DMS53 (cell line): ENCODE measurements at regions not wholly inside any gene's neighbourhood (a gene's known extent, or its start where the extent isn't known, plus 50 kb on each side); places are given as distances from the start of the nearest gene placed in this dataset.
"Not testable (repeated sequence)": the region's sequence is repeated elsewhere in the genome, so short reads cannot be mapped to it uniquely, and the experiment has no call there.

Experiments used
- DNase-seq: peaks from one replicate; lab custom pipeline; 2025; lab: John Stamatoyannopoulos, UW

GRCh38 chr3:150242220-150242936 lies 165.7 kb upstream of the TSC22D2 start:
- DNase-seq, result peak; percentile 39

GRCh38 chr3:150240891-150241290 lies 167.2 kb upstream of the TSC22D2 start:
- DNase-seq, result no peak

- no peak for DNase-seq
Measured at GRCh38 chr3:150239766-150240165, 168.3 kb upstream of the TSC22D2 start.

- peak; percentile 71 for DNase-seq
Measured at GRCh38 chr3:150238995-150239619, 169.0 kb upstream of the TSC22D2 start.

GRCh38 chr3:150238048-150238802 lies 169.9 kb upstream of the TSC22D2 start:
- DNase-seq, result peak; percentile 15

GRCh38 chr3:150237490-150237889 lies 170.6 kb upstream of the TSC22D2 start:
- no peak for DNase-seq

- no peak for DNase-seq
Measured at GRCh38 chr3:150236316-150237082, 171.6 kb upstream of the TSC22D2 start.

GRCh38 chr3:150235799-150236198 lies 172.3 kb upstream of the TSC22D2 start:
- DNase-seq, result no peak

- DNase-seq, result peak; percentile 35
Measured at GRCh38 chr3:150232992-150233451, 175.1 kb upstream of the TSC22D2 start.

GRCh38 chr3:150230037-150230436 lies 178.1 kb upstream of the TSC22D2 start:
- no peak for DNase-seq

- not testable (repeated sequence) for DNase-seq
Measured at GRCh38 chr3:150228626-150229025, 179.5 kb upstream of the TSC22D2 start.

- peak; percentile 62 for DNase-seq
Measured at GRCh38 chr3:150227839-150228238, 180.3 kb upstream of the TSC22D2 start.

GRCh38 chr3:150225986-150226385 lies 182.1 kb upstream of the TSC22D2 start:
- no peak for DNase-seq

- DNase-seq, result no peak
Measured at GRCh38 chr3:150223558-150223957, 184.5 kb upstream of the TSC22D2 start.

GRCh38 chr3:150222691-150223489 lies 185.2 kb upstream of the TSC22D2 start:
- DNase-seq, result peak; percentile 25

- DNase-seq, result no peak
Measured at GRCh38 chr3:150221904-150222523, 186.1 kb upstream of the TSC22D2 start.

GRCh38 chr3:150220799-150221198 lies 187.3 kb upstream of the TSC22D2 start:
- no peak for DNase-seq

- DNase-seq, result no peak
Measured at GRCh38 chr3:150220041-150220440, 188.1 kb upstream of the TSC22D2 start.

- DNase-seq, result no peak
Measured at GRCh38 chr3:150218841-150219240, 189.3 kb upstream of the TSC22D2 start.

GRCh38 chr3:150218236-150218635 lies 189.9 kb upstream of the TSC22D2 start:
- no peak for DNase-seq

GRCh38 chr3:150217691-150218090 lies 190.4 kb upstream of the TSC22D2 start:
- no peak for DNase-seq
